SH-SY5Y (cell line): ENCODE measurements at regions not wholly inside any gene's neighbourhood (a gene's known extent, or its start where the extent isn't known, plus 50 kb on each side); places are given as distances from the start of the nearest gene placed in this dataset.

Experiments used
- GATA2 ChIP-seq: IDR thresholded peaks from 2 replicates; pipeline ENCODE4 v1.6.1; 2011; ENCODE audit warnings: mild to moderate bottlenecking, low read depth, low read length
- GATA3 ChIP-seq: IDR thresholded peaks from 2 replicates; pipeline ENCODE4 v1.6.1; 2011; ENCODE audit warnings: low read depth, mild to moderate bottlenecking, low read length, moderate library complexity

DNA sequence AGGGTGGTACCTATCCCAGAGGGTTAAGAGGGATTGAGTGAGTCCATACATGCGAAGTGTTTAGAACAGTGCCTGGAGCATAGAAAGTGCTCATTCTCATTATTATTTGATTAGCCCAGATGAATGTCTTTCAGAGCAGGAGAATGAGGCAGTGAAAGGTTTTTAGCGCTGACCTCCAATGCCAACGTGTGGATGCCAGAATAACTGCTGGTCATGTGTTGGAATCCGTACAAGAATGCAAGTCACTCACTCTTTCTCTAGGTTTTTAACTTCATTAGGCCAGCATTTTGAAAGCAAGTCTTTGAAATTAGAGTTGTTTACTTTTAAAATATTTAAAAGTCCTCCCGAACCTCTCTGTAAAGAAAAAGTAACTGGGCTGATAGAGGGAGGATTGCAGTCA, 374.2 kb downstream of the EN1 start:
- TF ChIP-seq GATA3 (no peak), GATA2 (no peak)
